Stomach (tissue), 4 donors: ENCODE measurements at regions not wholly inside any gene's neighbourhood (a gene's known extent, or its start where the extent isn't known, plus 50 kb on each side); places are given as distances from the start of the nearest gene placed in this dataset.

Source experiments
- EP300 ChIP-seq: sonication (generic); formaldehyde crosslinking; IDR thresholded peaks from one replicate; pipeline ENCODE4 v1.6.1; 2017; ENCODE audit warnings: antibody characterized with exemption
- POLR2A ChIP-seq, 4 donors: fragments of 450-650 bp; IDR thresholded peaks; one replicate each; pipeline ENCODE4 v1.6.1; 2016; ENCODE audit warnings: antibody characterized with exemption in 4 of 4, control low read depth in 2 of 4, mild to moderate bottlenecking in 1 of 4, moderate library complexity in 1 of 4
- TF ChIP-seq, protein P1 (sequence below), 7 experiments: fragments of 450-650 bp in 4 of 7; fragments of 200-600 bp in 3 of 7; sonication (generic) in 3 of 7; IDR thresholded peaks; one replicate each; pipeline ENCODE4 v1.5.1; 2016 to 2019; ENCODE audit warnings: antibody characterized with exemption in 7 of 7, control low read depth in 2 of 7, mild to moderate bottlenecking in 1 of 7

DNA sequence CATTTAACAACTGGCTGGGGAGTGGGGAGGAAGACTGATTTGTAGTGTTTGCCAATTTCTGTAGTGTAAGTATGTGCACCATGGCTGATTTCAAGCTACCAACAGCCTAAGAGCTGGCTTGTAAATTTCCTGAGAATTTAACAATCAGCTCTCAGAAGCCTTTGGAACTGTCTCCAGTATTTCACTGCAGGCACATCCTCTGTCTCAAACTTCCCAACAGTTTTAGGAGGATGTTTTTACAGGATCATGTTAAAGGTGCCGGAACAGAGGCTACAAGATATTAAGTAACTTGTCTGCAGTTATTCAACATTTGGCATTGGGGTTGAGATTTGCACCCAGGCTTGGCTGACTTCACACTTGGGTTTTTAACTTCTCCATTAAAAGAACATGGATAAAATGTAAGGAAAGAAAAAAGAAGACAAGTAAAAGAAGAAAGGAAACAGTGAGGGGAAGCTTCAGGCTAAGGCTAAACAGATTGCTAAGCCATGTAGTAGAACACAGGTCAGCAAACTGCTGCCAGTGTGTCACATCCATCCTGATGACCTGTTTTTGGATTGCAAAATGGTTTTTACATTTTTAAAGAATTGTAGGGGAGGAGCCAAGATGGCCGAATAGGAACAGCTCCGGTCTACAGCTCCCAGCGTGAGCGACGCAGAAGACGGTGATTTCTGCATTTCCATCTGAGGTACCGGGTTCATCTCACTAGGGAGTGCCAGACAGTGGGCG lies 204.8 kb upstream of the SESN3 start:
- TF ChIP-seq EP300 (no peak), POLR2A (IDR thresholded peaks at IDR 0.05) (no peak)
- TF ChIP-seq, protein P1, sequence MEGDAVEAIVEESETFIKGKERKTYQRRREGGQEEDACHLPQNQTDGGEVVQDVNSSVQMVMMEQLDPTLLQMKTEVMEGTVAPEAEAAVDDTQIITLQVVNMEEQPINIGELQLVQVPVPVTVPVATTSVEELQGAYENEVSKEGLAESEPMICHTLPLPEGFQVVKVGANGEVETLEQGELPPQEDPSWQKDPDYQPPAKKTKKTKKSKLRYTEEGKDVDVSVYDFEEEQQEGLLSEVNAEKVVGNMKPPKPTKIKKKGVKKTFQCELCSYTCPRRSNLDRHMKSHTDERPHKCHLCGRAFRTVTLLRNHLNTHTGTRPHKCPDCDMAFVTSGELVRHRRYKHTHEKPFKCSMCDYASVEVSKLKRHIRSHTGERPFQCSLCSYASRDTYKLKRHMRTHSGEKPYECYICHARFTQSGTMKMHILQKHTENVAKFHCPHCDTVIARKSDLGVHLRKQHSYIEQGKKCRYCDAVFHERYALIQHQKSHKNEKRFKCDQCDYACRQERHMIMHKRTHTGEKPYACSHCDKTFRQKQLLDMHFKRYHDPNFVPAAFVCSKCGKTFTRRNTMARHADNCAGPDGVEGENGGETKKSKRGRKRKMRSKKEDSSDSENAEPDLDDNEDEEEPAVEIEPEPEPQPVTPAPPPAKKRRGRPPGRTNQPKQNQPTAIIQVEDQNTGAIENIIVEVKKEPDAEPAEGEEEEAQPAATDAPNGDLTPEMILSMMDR (IDR thresholded peaks at IDR 0.05) = no peak
